K562 (cell line): ENCODE measurements at regions not wholly inside any gene's neighbourhood (a gene's known extent, or its start where the extent isn't known, plus 50 kb on each side); places are given as distances from the start of the nearest gene placed in this dataset.

ENCODE experiments used
- ATAC-seq: fragments of 200-7000 bp; cut with Tn5 transposase; 3 replicates; pipeline ENCODE4 v1.9.1; 2020; ENCODE audit warnings: moderate library complexity
- BruUV-seq: library from RNA; stranded (reverse); fragments of 400-500 nt; replicated peaks from 2 replicates; lab custom pipeline; 2021; lab: Mats Ljungman, UMichigan
- CTCF ChIA-PET: fragments of 300-600 bp; formaldehyde crosslinking; extraction: SDS; loops from one replicate; lab custom pipeline; 2021; ENCODE audit warnings: low intra/inter-chr PET ratio; lab: Yijun Ruan, JAX
- POLR2A ChIA-PET: fragments of 300-600, 350-650 bp; sonication (Branson Sonifier 250); formaldehyde crosslinking; extraction: SDS; loops from one replicate; lab custom pipeline; 2021; ENCODE audit warnings: antibody characterized with exemption, inconsistent platforms; lab: Yijun Ruan, JAX
- DNase-seq, 4 experiments: peaks; one replicate each; pipeline versions ENCODE4 v3.0.0 to v3.0.0-alpha.2; 2011 to 2018; ENCODE audit warnings: low spot score in 3 of 4, mixed read lengths in 3 of 4; ENCODE audit errors: extremely low read depth in 1 of 4
- FAIRE-seq: peaks from 2 replicates; lab custom pipeline; 2011; peaks lifted over from hg19 to GRCh38; lab: Jason Lieb, UNC
- H2AFZ ChIP-seq: 2 replicates; pipeline ENCODE4 v1.6.0; 2011; ENCODE audit warnings: low read depth, low read length, control low read depth, inconsistent platforms
- H3K27ac ChIP-seq: fragments of 200-600 bp; 3 replicates; pipeline ENCODE4 v1.8.0; 2011; ENCODE audit warnings: low read depth, mild to moderate bottlenecking, control low read depth, inconsistent platforms, low read length, moderate library complexity, mixed read lengths; ENCODE audit errors: extremely low read depth
- H3K27me3 ChIP-seq, 2 experiments: fragments of 300-600 bp in 1 of 2; 2 replicates in 1 of 2; 3 replicates in 1 of 2; pipeline versions ENCODE4 v1.6.0 to v1.8.0; 2011; ENCODE audit warnings: inconsistent platforms in 2 of 2, low read length in 2 of 2, mild to moderate bottlenecking in 1 of 2, mixed read lengths in 1 of 2, moderate library complexity in 1 of 2; ENCODE audit not compliant: control insufficient read depth in 2 of 2, insufficient read depth in 2 of 2
- H3K36me3 ChIP-seq: fragments of 300-600 bp; 3 replicates; pipeline ENCODE4 v1.8.0; 2011; ENCODE audit warnings: mild to moderate bottlenecking, low read length, inconsistent platforms; ENCODE audit not compliant: control insufficient read depth, insufficient read depth
- H3K4me1 ChIP-seq, 2 experiments: fragments of 200-600 bp in 1 of 2; replicated peaks in 1 of 2; 2 replicates in 1 of 2; 3 replicates in 1 of 2; pipeline versions ENCODE4 v1.5.1 to v1.8.0; 2011; ENCODE audit warnings: inconsistent platforms in 2 of 2, low read length in 2 of 2, mild to moderate bottlenecking in 1 of 2, mixed read lengths in 1 of 2, moderate library complexity in 1 of 2; ENCODE audit not compliant: control insufficient read depth in 2 of 2, insufficient read depth in 2 of 2
- H3K4me2 ChIP-seq: 2 replicates; pipeline ENCODE4 v1.6.1; 2011; ENCODE audit warnings: low read length, control low read depth, inconsistent platforms, mixed read lengths; ENCODE audit not compliant: insufficient read depth
- H3K4me3 ChIP-seq: fragments of 200-600 bp; sonication (generic), shearing (Covaris generic); 2 replicates; pipeline ENCODE4 v1.5.1; 2016; ENCODE audit warnings: control low read depth, inconsistent platforms
- H3K79me2 ChIP-seq: fragments of 200-600 bp; 3 replicates; pipeline ENCODE4 v1.8.0; 2011; ENCODE audit warnings: low read length, inconsistent platforms; ENCODE audit not compliant: control insufficient read depth, insufficient read depth
- H3K9ac ChIP-seq, 2 experiments: 2 replicates each; pipeline versions ENCODE4 v1.6.0 to v1.6.1; 2011; ENCODE audit warnings: low read depth in 2 of 2, low read length in 2 of 2, control low read depth in 1 of 2, inconsistent platforms in 1 of 2, mild to moderate bottlenecking in 1 of 2, mixed read lengths in 1 of 2; ENCODE audit not compliant: insufficient read depth in 1 of 2
- H3K9me1 ChIP-seq: one replicate; pipeline ENCODE4 v1.6.0; 2011; ENCODE audit warnings: inconsistent platforms, mild to moderate bottlenecking, low read length, moderate library complexity; ENCODE audit not compliant: control insufficient read depth, insufficient read depth
- H3K9me3 ChIP-seq: replicated peaks from 2 replicates; pipeline ENCODE4 v1.5.1; 2011; ENCODE audit warnings: low read depth, low read length, inconsistent platforms; ENCODE audit not compliant: control insufficient read depth, insufficient read depth
- H4K20me1 ChIP-seq: replicated peaks from 2 replicates; pipeline ENCODE4 v1.6.1; 2011; ENCODE audit warnings: low read length, inconsistent platforms, mixed read lengths; ENCODE audit not compliant: control insufficient read depth, insufficient read depth
- CBX3 ChIP-seq, 2 experiments: IDR thresholded peaks; 1 replicate in 1 of 2; 2 replicates in 1 of 2; pipeline ENCODE4 v1.6.1; 2012; ENCODE audit warnings: inconsistent platforms in 2 of 2, low read length in 2 of 2, borderline replicate concordance in 1 of 2, control low read depth in 1 of 2
- CXXC5 ChIP-seq: fragments of 250-450 bp; sonication (Bioruptor Pico); IDR thresholded peaks from 2 replicates; pipeline ENCODE4 v1.8.0; 2022; ENCODE audit warnings: inconsistent platforms, mild to moderate bottlenecking, moderate library complexity
- DPF2 ChIP-seq: fragments of 450-650 bp; IDR thresholded peaks from 2 replicates; pipeline ENCODE4 v1.6.1; 2016
- E2F3 ChIP-seq: fragments of 250-450 bp; sonication (Bioruptor Pico); IDR thresholded peaks from 2 replicates; pipeline ENCODE4 v1.4.0; 2020; ENCODE audit warnings: mild to moderate bottlenecking
- ELF2 ChIP-seq: fragments of 250-450 bp; sonication (Bioruptor Pico); IDR thresholded peaks from 2 replicates; pipeline ENCODE4 v1.5.0; 2021; ENCODE audit warnings: mild to moderate bottlenecking
- KAT2B ChIP-seq: IDR thresholded peaks from one replicate; pipeline ENCODE4 v1.6.1; 2012; ENCODE audit warnings: low read depth, mild to moderate bottlenecking, control low read depth, inconsistent platforms, low read length, moderate library complexity
- PRPF4 ChIP-seq: fragments of 200-400 bp; formaldehyde crosslinking; IDR thresholded peaks from one replicate; pipeline ENCODE4 v1.6.1; 2017; ENCODE audit warnings: low read length, low read depth, mild to moderate bottlenecking; ENCODE audit not compliant: insufficient read depth, poor library complexity, severe bottlenecking
- PURB ChIP-seq: sonication (generic); formaldehyde crosslinking; IDR thresholded peaks from 2 replicates; pipeline ENCODE4 v1.9.0; 2021; ENCODE audit warnings: low read depth, mild to moderate bottlenecking, missing genetic modification reagents
- SAFB2 ChIP-seq: fragments of 200-400 bp; formaldehyde crosslinking; IDR thresholded peaks from 2 replicates; pipeline ENCODE4 v1.6.1; 2018; ENCODE audit warnings: borderline replicate concordance, low read length, low read depth, moderate library complexity; ENCODE audit not compliant: severe bottlenecking
- THRAP3 ChIP-seq: fragments of 450-650 bp; IDR thresholded peaks from 2 replicates; pipeline ENCODE4 v1.6.1; 2016; ENCODE audit warnings: mild to moderate bottlenecking, inconsistent platforms, borderline replicate concordance
- ZNF165 ChIP-seq: fragments of 250-450 bp; sonication (Bioruptor Pico); IDR thresholded peaks from 2 replicates; pipeline ENCODE4 v1.4.0; 2020; ENCODE audit warnings: borderline replicate concordance
- ZNF436 ChIP-seq: fragments of 250-450, 450-650 bp; sonication (Bioruptor Pico); formaldehyde crosslinking; IDR thresholded peaks from 2 replicates; pipeline ENCODE4 v1.7.0; 2020; ENCODE audit warnings: mild to moderate bottlenecking
- ZNF785 ChIP-seq: fragments of 250-450 bp; sonication (Bioruptor Pico); IDR thresholded peaks from 2 replicates; pipeline ENCODE4 v1.4.0; 2020; ENCODE audit warnings: mild to moderate bottlenecking
- WGBS: fragments of 100-300 bp; shearing (Covaris generic); methylation state at CpG from one replicate; pipeline ENCODE4 v1.1.6; 2016; ENCODE audit warnings: low coverage, mixed read lengths; ENCODE audit not compliant: insufficient coverage; ENCODE audit errors: missing lambda C conversion rate; 5-methylcytosine and 5-hydroxymethylcytosine counted together
- in situ Hi-C: fragments of 300-500 bp; cut with MboI; formaldehyde crosslinking; loops from 4 replicates; pipeline ENCODE4 v1.15.0; 2018; ENCODE audit warnings: inconsistent platforms, mixed read lengths
- intact Hi-C: fragments of 100-400 bp; cut with micrococcal nuclease; formaldehyde crosslinking; loops from 2 replicates; pipeline ENCODE4 v1.14.2; 2022
- TF ChIP-seq, protein P1 (sequence below): fragments of 450-650 bp; IDR thresholded peaks from 2 replicates; pipeline ENCODE4 v1.6.1; 2014; ENCODE audit warnings: low read depth, mild to moderate bottlenecking, moderate library complexity, borderline replicate concordance
- TF ChIP-seq, protein P2 (sequence below): sonication (generic); formaldehyde crosslinking; IDR thresholded peaks from 2 replicates; pipeline ENCODE4 v1.8.0; 2022; ENCODE audit warnings: mild to moderate bottlenecking, missing genetic modification reagents

DNA sequence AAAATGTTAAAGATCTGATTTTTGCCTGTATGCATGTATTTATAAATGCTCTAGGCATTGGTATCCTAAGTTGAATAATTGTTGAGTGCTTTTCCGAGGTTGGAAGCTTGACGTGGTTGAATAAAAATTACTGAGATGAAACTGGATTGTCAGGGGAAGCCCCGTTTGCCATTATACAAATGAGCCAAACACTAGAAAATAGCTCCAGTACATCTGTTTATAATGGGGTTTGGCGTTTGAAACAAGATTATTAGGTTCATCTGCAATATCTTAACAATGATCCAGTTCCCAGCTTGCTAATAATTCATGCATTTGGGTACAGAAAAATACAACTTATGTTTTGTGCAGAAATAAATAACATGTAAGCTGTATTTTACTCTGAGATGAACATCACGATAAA, 789.6 kb downstream of the GALC start (continued):
- TF ChIP-seq, protein P1, sequence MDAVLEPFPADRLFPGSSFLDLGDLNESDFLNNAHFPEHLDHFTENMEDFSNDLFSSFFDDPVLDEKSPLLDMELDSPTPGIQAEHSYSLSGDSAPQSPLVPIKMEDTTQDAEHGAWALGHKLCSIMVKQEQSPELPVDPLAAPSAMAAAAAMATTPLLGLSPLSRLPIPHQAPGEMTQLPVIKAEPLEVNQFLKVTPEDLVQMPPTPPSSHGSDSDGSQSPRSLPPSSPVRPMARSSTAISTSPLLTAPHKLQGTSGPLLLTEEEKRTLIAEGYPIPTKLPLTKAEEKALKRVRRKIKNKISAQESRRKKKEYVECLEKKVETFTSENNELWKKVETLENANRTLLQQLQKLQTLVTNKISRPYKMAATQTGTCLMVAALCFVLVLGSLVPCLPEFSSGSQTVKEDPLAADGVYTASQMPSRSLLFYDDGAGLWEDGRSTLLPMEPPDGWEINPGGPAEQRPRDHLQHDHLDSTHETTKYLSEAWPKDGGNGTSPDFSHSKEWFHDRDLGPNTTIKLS, result no peak
- TF ChIP-seq ZNF436, result no peak

DNA sequence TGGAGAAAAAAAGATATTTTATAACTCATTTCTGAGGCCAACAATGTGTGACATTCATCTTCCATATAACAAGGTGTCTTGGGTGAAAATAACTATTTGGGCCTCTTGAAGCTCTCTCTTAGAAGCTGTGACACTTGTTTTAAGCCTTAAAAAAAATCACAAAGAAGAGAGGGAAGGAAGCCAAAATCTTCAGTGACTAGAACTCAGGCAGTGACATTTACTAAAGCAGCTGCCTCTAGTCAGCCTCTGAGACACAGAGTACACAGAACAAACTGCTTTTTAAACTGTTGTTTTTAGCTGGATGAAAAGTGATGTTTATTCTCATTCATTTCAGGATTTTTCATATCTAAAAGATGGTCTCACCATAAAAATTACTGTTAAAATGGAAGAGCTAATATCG, 793.6 kb downstream of the GALC start:
- Histone ChIP-seq H2AFZ (no peak overlapping the region), H3K9me1 (no peaks in the 10 kb centered on the region)

More for the DNA sequence above, 793.6 kb downstream of the GALC start:
- Histone ChIP-seq H3K27me3 (no peaks in the 10 kb centered on the region), H3K4me3 (no peak overlapping the region), H3K9ac (no peak overlapping the region), H4K20me1 (no peaks in the 10 kb centered on the region), H3K36me3 (no peaks in the 10 kb centered on the region), H3K4me2 (no peak overlapping the region), H3K79me2 (no peaks in the 10 kb centered on the region), H3K9me3 (no peaks in the 10 kb centered on the region), H3K27ac (no peak overlapping the region), H3K4me1 (no peaks in the 10 kb centered on the region)
- TF ChIP-seq THRAP3 (no peak), E2F3 (no peak), CXXC5 (CRISPR knock-in tag) (no peak), CBX3 (IDR thresholded peaks at IDR 0.05; ENCODE audit: borderline replicate concordance in 1 of 2, low read length in 2 of 2) (no peak), ELF2 (CRISPR knock-in tag) (no peak), PURB (CRISPR knock-in tag) (no peak), DPF2 (no peak), ZNF785 (no peak), PRPF4 (no peak), SAFB2 (no peak), ZNF165 (CRISPR knock-in tag) (no peak), KAT2B (no peak)
- TF ChIP-seq, protein P2, sequence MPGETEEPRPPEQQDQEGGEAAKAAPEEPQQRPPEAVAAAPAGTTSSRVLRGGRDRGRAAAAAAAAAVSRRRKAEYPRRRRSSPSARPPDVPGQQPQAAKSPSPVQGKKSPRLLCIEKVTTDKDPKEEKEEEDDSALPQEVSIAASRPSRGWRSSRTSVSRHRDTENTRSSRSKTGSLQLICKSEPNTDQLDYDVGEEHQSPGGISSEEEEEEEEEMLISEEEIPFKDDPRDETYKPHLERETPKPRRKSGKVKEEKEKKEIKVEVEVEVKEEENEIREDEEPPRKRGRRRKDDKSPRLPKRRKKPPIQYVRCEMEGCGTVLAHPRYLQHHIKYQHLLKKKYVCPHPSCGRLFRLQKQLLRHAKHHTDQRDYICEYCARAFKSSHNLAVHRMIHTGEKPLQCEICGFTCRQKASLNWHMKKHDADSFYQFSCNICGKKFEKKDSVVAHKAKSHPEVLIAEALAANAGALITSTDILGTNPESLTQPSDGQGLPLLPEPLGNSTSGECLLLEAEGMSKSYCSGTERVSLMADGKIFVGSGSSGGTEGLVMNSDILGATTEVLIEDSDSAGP (CRISPR knock-in tag), result no peak
- FAIRE-seq (no peak), DNase-seq (no peak), ATAC-seq (no peak)
- WGBS, result 0% methylated on average over 1 of the region's 1 CpG
- in situ Hi-C loops (no loop called here), intact Hi-C loops (no loop called here)
- ChIA-PET CTCF (no interaction called here), POLR2A (no interaction called here)
- BruUV-seq, result no TSS peak
